HCT116 (cell line): ENCODE measurements at regions not wholly inside any gene's neighbourhood (a gene's known extent, or its start where the extent isn't known, plus 50 kb on each side); places are given as distances from the start of the nearest gene placed in this dataset.

ENCODE experiments used
- ATAC-seq: fragments of 200-7000 bp; cut with Tn5 transposase; 2 replicates; pipeline ENCODE4 v1.9.1; 2020; ENCODE audit warnings: mild to moderate bottlenecking, moderate library complexity
- BruUV-seq: library from RNA; stranded (reverse); fragments of 400-500 nt; replicated peaks from 2 replicates; lab custom pipeline; 2021; lab: Mats Ljungman, UMichigan
- CTCF ChIA-PET: fragments of 300-600 bp; sonication (Branson Sonifier 250); formaldehyde crosslinking; loops from one replicate; lab custom pipeline; 2021; ENCODE audit warnings: antibody characterized with exemption; lab: Charles Lee
- POLR2A ChIA-PET: fragments of 300-600, 350-600 bp; sonication (Branson Sonifier 250); formaldehyde crosslinking; loops from one replicate; lab custom pipeline; 2021; ENCODE audit warnings: antibody characterized with exemption; lab: Charles Lee
- RAD21 ChIA-PET, 2 experiments: fragments of 300-600 bp; sonication (Branson Sonifier 250); formaldehyde crosslinking; loops; one replicate each; lab custom pipeline; 2023; ENCODE audit warnings: low total read pairs in 2 of 2; ENCODE audit not compliant: uncharacterized antibody in 2 of 2, unreplicated experiment in 2 of 2, low non-redundant PET in 1 of 2; lab: Charles Lee
- DNase-seq: peaks from one replicate; pipeline ENCODE4 v3.0.0-alpha.2; 2010; ENCODE audit warnings: low read depth, low spot score
- H2AFZ ChIP-seq: fragments of 200-600 bp; shearing (Covaris generic), sonication (generic); 2 replicates; pipeline ENCODE4 v1.6.1; 2017; ENCODE audit warnings: low read depth, mixed run types, mixed read lengths, antibody characterized with exemption, low read length; ENCODE audit not compliant: poor library complexity, severe bottlenecking
- H3K27ac ChIP-seq: 2 replicates; pipeline ENCODE4 v1.5.1; 2012; ENCODE audit warnings: low read depth, low read length
- H3K27me3 ChIP-seq: fragments of 200-600 bp; sonication (generic); 2 replicates; pipeline ENCODE4 v1.6.1; 2016; ENCODE audit warnings: mixed run types, low read length, mixed read lengths; ENCODE audit not compliant: insufficient read depth
- H3K36me3 ChIP-seq, 2 experiments: fragments of 200-500 bp in 1 of 2; fragments of 200-600 bp in 1 of 2; sonication (Bioruptor generic) in 1 of 2; sonication (generic) in 1 of 2; 2 replicates each; pipeline versions ENCODE4 v1.5.1 to v1.6.1; 2014 to 2016; ENCODE audit warnings: low read length in 2 of 2, inconsistent platforms in 1 of 2, mixed read lengths in 1 of 2, mixed run types in 1 of 2; ENCODE audit not compliant: insufficient read depth in 2 of 2, control insufficient read depth in 1 of 2
- H3K4me1 ChIP-seq, 2 experiments: fragments of 200-600 bp in 1 of 2; sonication (generic) in 1 of 2; 2 replicates each; pipeline versions ENCODE4 v1.5.1 to v1.6.1; 2012 to 2017; ENCODE audit warnings: low read length in 2 of 2, inconsistent platforms in 1 of 2, mild to moderate bottlenecking in 1 of 2, mixed read lengths in 1 of 2, mixed run types in 1 of 2, moderate library complexity in 1 of 2; ENCODE audit not compliant: insufficient read depth in 2 of 2, control insufficient read depth in 1 of 2
- H3K4me2 ChIP-seq: fragments of 200-600 bp; sonication (generic); 2 replicates; pipeline ENCODE4 v1.6.1; 2017; ENCODE audit warnings: mixed run types, low read length, mixed read lengths
- H3K4me3 ChIP-seq, 2 experiments: fragments of 200-600 bp in 1 of 2; sonication (generic) in 1 of 2; replicated peaks in 1 of 2; 2 replicates each; pipeline ENCODE4 v1.5.1; 2011 to 2016; ENCODE audit warnings: low read length in 2 of 2, control low read depth in 1 of 2, low read depth in 1 of 2, mild to moderate bottlenecking in 1 of 2, mixed read lengths in 1 of 2, mixed run types in 1 of 2
- H3K79me2 ChIP-seq: fragments of 200-600 bp; sonication (generic); 2 replicates; pipeline ENCODE4 v1.6.1; 2017; ENCODE audit warnings: mild to moderate bottlenecking, mixed run types, low read length, moderate library complexity, mixed read lengths; ENCODE audit not compliant: insufficient read depth
- H3K9ac ChIP-seq: fragments of 200-600 bp; sonication (generic); 2 replicates; pipeline ENCODE4 v1.6.1; 2016; ENCODE audit warnings: low read length, mixed read lengths
- H3K9me2 ChIP-seq: fragments of 200-600 bp; sonication (generic), shearing (Covaris generic); 2 replicates; pipeline ENCODE4 v1.6.1; 2017; ENCODE audit warnings: mixed run types, mild to moderate bottlenecking, moderate library complexity; ENCODE audit not compliant: insufficient read depth
- H3K9me3 ChIP-seq, 2 experiments: fragments of 200-500 bp in 1 of 2; fragments of 200-600 bp in 1 of 2; sonication (Bioruptor generic) in 1 of 2; sonication (generic) in 1 of 2; 2 replicates each; pipeline ENCODE4 v1.6.1; 2014 to 2017; ENCODE audit warnings: low read length in 2 of 2, mixed read lengths in 2 of 2, inconsistent platforms in 1 of 2, low read depth in 1 of 2, mild to moderate bottlenecking in 1 of 2, mixed run types in 1 of 2, moderate library complexity in 1 of 2; ENCODE audit not compliant: control insufficient read depth in 1 of 2, insufficient read depth in 1 of 2
- H4K20me1 ChIP-seq: fragments of 200-600 bp; sonication (generic), shearing (Covaris generic); 2 replicates; pipeline ENCODE4 v1.6.1; 2017; ENCODE audit warnings: mixed run types, mild to moderate bottlenecking, moderate library complexity; ENCODE audit not compliant: insufficient read depth
- ATF3 ChIP-seq: IDR thresholded peaks from 2 replicates; pipeline ENCODE4 v1.6.1; 2012
- CBX3 ChIP-seq: IDR thresholded peaks from 2 replicates; pipeline ENCODE4 v1.6.1; 2012; ENCODE audit warnings: low read depth
- CEBPB ChIP-seq: IDR thresholded peaks from 2 replicates; pipeline ENCODE4 v1.6.1; 2012; ENCODE audit warnings: low read depth
- ELF1 ChIP-seq: IDR thresholded peaks from 2 replicates; pipeline ENCODE4 v1.6.1; 2012; ENCODE audit warnings: low read depth, borderline replicate concordance
- EZH2 ChIP-seq: fragments of 200-600 bp; sonication (generic); IDR thresholded peaks from 2 replicates; pipeline ENCODE4 v1.6.1; 2017; ENCODE audit warnings: antibody characterized with exemption, mixed run types
- EZH2phosphoT487 ChIP-seq: fragments of 200-600 bp; IDR thresholded peaks from 2 replicates; pipeline ENCODE4 v1.6.1; 2018; ENCODE audit warnings: antibody characterized with exemption, borderline replicate concordance
- FOSL1 ChIP-seq: IDR thresholded peaks from 2 replicates; pipeline ENCODE4 v1.6.1; 2012; ENCODE audit warnings: low read depth
- JUND ChIP-seq: IDR thresholded peaks from 2 replicates; pipeline ENCODE4 v1.6.1; 2012
- MAX ChIP-seq: IDR thresholded peaks from 2 replicates; pipeline ENCODE4 v1.6.1; 2012
- POLR2A ChIP-seq: IDR thresholded peaks from 2 replicates; pipeline ENCODE4 v1.7.0; 2011; ENCODE audit warnings: borderline replicate concordance; ENCODE audit not compliant: insufficient read depth, insufficient read length; ENCODE audit errors: extremely low read depth
- POLR2AphosphoS5 ChIP-seq: IDR thresholded peaks from 2 replicates; pipeline ENCODE4 v1.6.1; 2011; ENCODE audit warnings: mild to moderate bottlenecking, low read depth, low read length, moderate library complexity
- RAD21 ChIP-seq: IDR thresholded peaks from 2 replicates; pipeline ENCODE4 v1.6.1; 2012; ENCODE audit warnings: low read depth, mild to moderate bottlenecking
- SP1 ChIP-seq: IDR thresholded peaks from 2 replicates; pipeline ENCODE4 v1.6.1; 2012; ENCODE audit warnings: low read depth
- TCF7L2 ChIP-seq: IDR thresholded peaks from 2 replicates; pipeline ENCODE4 v1.7.0; 2011; ENCODE audit warnings: borderline replicate concordance, inconsistent platforms; ENCODE audit not compliant: insufficient read depth, insufficient read length; ENCODE audit errors: extremely low read depth
- YY1 ChIP-seq: IDR thresholded peaks from 2 replicates; pipeline ENCODE4 v1.6.1; 2011; ENCODE audit warnings: low read length, low read depth, moderate library complexity, mild to moderate bottlenecking; ENCODE audit not compliant: insufficient replicate concordance; ENCODE audit errors: extremely low read depth
- ZNF274 ChIP-seq: fragments of 200-500 bp; sonication (Bioruptor generic); IDR thresholded peaks from 2 replicates; pipeline ENCODE4 v1.6.1; 2014; ENCODE audit warnings: mild to moderate bottlenecking, low read depth, low read length, inconsistent platforms
- intact Hi-C: fragments of 100-400 bp; cut with micrococcal nuclease; formaldehyde crosslinking; loops from 2 replicates; pipeline ENCODE4 v1.10.0; 2022
- TF ChIP-seq, protein P1 (sequence below): IDR thresholded peaks from 2 replicates; pipeline ENCODE4 v1.6.1; 2011; ENCODE audit warnings: mild to moderate bottlenecking, low read length, moderate library complexity; ENCODE audit not compliant: insufficient replicate concordance; ENCODE audit errors: extremely low read depth
- TF ChIP-seq, protein P2 (sequence below): IDR thresholded peaks from 2 replicates; pipeline ENCODE4 v1.6.1; 2012; ENCODE audit warnings: low read depth

DNA sequence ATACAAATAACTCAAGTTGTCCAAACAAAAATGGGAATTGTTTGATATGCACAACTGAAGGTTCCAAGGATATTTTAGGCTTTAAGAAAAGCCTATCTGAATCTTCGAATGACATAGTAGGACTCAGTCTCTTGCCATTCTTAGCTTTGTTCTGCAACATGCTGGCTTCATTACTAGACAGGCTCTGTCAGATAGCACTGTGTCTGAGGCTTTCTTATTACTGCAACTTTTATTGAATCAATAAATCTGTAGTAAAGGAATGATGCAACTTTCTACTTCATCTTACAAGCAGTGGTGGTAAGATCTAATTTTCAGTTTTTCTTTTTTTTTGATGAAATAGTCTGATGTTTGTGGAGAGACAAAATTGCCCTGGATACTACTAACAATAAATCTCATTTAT is 319.3 kb upstream of the CCDC179 start:
- RAD21 ChIA-PET: no interaction called here
- Histone ChIP-seq H3K27me3 (no peaks in the 10 kb centered on the region), H3K27ac (no peak overlapping the region), H3K79me2 (no peaks in the 10 kb centered on the region), H3K4me1 (no peaks in the 10 kb centered on the region), H3K9me3 (peaks cover 0 to 3% of the 10 kb centered on the region in 2 experiments; a peak in 2 of 4 replicates), H3K9ac (no peak overlapping the region), H4K20me1 (no peaks in the 10 kb centered on the region), H3K36me3 (no peaks in the 10 kb centered on the region), H3K4me3 (no peak overlapping the region), H2AFZ (no peak overlapping the region), H3K4me2 (no peak overlapping the region), H3K9me2 (no peaks in the 10 kb centered on the region)
- intact Hi-C loops: no loop called here
- DNase-seq: no peak
- CTCF ChIA-PET: no interaction called here
- POLR2A ChIA-PET: no interaction called here
- no peak for TF ChIP-seq CEBPB
- TF ChIP-seq EZH2: no peak
- no peak for TF ChIP-seq ELF1
- no peak for TF ChIP-seq MAX
- TF ChIP-seq ZNF274: no peak
- no peak for TF ChIP-seq TCF7L2
- TF ChIP-seq ATF3: no peak
- TF ChIP-seq RAD21: no peak
- no peak for TF ChIP-seq JUND
- no peak for TF ChIP-seq SP1
- TF ChIP-seq, protein P1, sequence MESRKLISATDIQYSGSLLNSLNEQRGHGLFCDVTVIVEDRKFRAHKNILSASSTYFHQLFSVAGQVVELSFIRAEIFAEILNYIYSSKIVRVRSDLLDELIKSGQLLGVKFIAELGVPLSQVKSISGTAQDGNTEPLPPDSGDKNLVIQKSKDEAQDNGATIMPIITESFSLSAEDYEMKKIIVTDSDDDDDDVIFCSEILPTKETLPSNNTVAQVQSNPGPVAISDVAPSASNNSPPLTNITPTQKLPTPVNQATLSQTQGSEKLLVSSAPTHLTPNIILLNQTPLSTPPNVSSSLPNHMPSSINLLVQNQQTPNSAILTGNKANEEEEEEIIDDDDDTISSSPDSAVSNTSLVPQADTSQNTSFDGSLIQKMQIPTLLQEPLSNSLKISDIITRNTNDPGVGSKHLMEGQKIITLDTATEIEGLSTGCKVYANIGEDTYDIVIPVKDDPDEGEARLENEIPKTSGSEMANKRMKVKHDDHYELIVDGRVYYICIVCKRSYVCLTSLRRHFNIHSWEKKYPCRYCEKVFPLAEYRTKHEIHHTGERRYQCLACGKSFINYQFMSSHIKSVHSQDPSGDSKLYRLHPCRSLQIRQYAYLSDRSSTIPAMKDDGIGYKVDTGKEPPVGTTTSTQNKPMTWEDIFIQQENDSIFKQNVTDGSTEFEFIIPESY: no peak
- no peak for TF ChIP-seq FOSL1
- TF ChIP-seq POLR2A: no peak
- TF ChIP-seq POLR2AphosphoS5: no peak
- TF ChIP-seq, protein P2, sequence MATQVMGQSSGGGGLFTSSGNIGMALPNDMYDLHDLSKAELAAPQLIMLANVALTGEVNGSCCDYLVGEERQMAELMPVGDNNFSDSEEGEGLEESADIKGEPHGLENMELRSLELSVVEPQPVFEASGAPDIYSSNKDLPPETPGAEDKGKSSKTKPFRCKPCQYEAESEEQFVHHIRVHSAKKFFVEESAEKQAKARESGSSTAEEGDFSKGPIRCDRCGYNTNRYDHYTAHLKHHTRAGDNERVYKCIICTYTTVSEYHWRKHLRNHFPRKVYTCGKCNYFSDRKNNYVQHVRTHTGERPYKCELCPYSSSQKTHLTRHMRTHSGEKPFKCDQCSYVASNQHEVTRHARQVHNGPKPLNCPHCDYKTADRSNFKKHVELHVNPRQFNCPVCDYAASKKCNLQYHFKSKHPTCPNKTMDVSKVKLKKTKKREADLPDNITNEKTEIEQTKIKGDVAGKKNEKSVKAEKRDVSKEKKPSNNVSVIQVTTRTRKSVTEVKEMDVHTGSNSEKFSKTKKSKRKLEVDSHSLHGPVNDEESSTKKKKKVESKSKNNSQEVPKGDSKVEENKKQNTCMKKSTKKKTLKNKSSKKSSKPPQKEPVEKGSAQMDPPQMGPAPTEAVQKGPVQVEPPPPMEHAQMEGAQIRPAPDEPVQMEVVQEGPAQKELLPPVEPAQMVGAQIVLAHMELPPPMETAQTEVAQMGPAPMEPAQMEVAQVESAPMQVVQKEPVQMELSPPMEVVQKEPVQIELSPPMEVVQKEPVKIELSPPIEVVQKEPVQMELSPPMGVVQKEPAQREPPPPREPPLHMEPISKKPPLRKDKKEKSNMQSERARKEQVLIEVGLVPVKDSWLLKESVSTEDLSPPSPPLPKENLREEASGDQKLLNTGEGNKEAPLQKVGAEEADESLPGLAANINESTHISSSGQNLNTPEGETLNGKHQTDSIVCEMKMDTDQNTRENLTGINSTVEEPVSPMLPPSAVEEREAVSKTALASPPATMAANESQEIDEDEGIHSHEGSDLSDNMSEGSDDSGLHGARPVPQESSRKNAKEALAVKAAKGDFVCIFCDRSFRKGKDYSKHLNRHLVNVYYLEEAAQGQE: no peak
- TF ChIP-seq YY1: no peak
- no peak for TF ChIP-seq EZH2phosphoT487
- no peak for TF ChIP-seq CBX3
- no TSS peak for BruUV-seq
- no peak for ATAC-seq
